ENCODE measurements at regions not wholly inside any gene's neighbourhood (a gene's known extent, or its start where the extent isn't known, plus 50 kb on each side); places are given as distances from the start of the nearest gene placed in this dataset.

DNA sequence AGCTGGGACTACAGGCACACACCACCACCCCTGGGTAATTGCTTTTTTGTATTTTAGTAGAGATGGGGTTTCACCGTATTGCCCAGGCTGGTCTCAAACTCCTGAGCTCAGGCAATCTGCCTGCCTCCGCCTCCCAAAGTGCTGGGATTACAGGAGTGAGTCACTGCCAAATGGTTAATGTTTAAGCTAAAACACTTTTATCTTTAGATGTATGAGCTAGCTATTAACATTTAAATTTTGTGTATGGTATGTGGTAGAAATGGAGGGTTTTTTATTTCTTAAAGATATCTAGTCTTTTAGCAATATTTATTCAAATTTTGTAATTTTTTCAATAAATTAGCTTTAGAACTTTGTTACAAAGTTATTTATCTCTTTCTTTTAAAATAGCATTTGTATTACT, 1659.8 kb upstream of the ADGRL3 start:
- TF ChIP-seq, protein P1, sequence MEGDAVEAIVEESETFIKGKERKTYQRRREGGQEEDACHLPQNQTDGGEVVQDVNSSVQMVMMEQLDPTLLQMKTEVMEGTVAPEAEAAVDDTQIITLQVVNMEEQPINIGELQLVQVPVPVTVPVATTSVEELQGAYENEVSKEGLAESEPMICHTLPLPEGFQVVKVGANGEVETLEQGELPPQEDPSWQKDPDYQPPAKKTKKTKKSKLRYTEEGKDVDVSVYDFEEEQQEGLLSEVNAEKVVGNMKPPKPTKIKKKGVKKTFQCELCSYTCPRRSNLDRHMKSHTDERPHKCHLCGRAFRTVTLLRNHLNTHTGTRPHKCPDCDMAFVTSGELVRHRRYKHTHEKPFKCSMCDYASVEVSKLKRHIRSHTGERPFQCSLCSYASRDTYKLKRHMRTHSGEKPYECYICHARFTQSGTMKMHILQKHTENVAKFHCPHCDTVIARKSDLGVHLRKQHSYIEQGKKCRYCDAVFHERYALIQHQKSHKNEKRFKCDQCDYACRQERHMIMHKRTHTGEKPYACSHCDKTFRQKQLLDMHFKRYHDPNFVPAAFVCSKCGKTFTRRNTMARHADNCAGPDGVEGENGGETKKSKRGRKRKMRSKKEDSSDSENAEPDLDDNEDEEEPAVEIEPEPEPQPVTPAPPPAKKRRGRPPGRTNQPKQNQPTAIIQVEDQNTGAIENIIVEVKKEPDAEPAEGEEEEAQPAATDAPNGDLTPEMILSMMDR (conservative IDR thresholded peaks at IDR 0.05; ENCODE audit: low read depth, low read length): no peak
- no peak for TF ChIP-seq EZH2phosphoT487 (IDR thresholded peaks at IDR 0.05; ENCODE audit: borderline replicate concordance, low read length)

Data from PC-3 (cell line).